Hematopoietic multipotent progenitor cell treated with erythropoietin and hydrocortisone succinate and interleukin-3 and kit ligand, for 15 days (in vitro differentiated cells): ENCODE measurements at regions not wholly inside any gene's neighbourhood (a gene's known extent, or its start where the extent isn't known, plus 50 kb on each side); places are given as distances from the start of the nearest gene placed in this dataset.
"Not testable (repeated sequence)": the region's sequence is repeated elsewhere in the genome, so short reads cannot be mapped to it uniquely, and the experiment has no call there.

Experiments used
- DNase-seq: peaks from one replicate; pipeline ENCODE4 v3.0.0-alpha.2; 2015; ENCODE audit warnings: low spot score

- no peak for DNase-seq
These were observed 608.6 kb upstream of the AADAT start for GRCh38 chr4:170698334-170698733.

GRCh38 chr4:170697845-170698244 lies 608.1 kb upstream of the AADAT start:
- no peak for DNase-seq

GRCh38 chr4:170697045-170697444 lies 607.3 kb upstream of the AADAT start:
- DNase-seq, result no peak

- DNase-seq, result no peak
These were observed 601.4 kb upstream of the AADAT start for GRCh38 chr4:170691168-170691567.

- DNase-seq, result no peak
These were observed 598.0 kb upstream of the AADAT start for GRCh38 chr4:170687751-170688150.

- not testable (repeated sequence) for DNase-seq
These were observed 595.9 kb upstream of the AADAT start for GRCh38 chr4:170685701-170686100.

GRCh38 chr4:170682558-170683294 lies 593.0 kb upstream of the AADAT start:
- no peak for DNase-seq

GRCh38 chr4:170682087-170682486 lies 592.3 kb upstream of the AADAT start:
- not testable (repeated sequence) for DNase-seq

- DNase-seq, result no peak
These were observed 586.0 kb upstream of the AADAT start for GRCh38 chr4:170675568-170676262.

- no peak for DNase-seq
These were observed 584.4 kb upstream of the AADAT start for GRCh38 chr4:170674176-170674575.

- no peak for DNase-seq
These were observed 582.7 kb upstream of the AADAT start for GRCh38 chr4:170672381-170672965.

GRCh38 chr4:170671171-170671570 lies 581.4 kb upstream of the AADAT start:
- DNase-seq, result no peak

- no peak for DNase-seq
These were observed 578.1 kb upstream of the AADAT start for GRCh38 chr4:170667814-170668213.

GRCh38 chr4:170666909-170667308 lies 577.2 kb upstream of the AADAT start:
- DNase-seq, result no peak

GRCh38 chr4:170662250-170662649 lies 572.5 kb upstream of the AADAT start:
- no peak for DNase-seq

GRCh38 chr4:170657761-170658160 lies 568.0 kb upstream of the AADAT start:
- DNase-seq, result no peak

- DNase-seq, result no peak
These were observed 566.8 kb upstream of the AADAT start for GRCh38 chr4:170656506-170656905.

- DNase-seq, result no peak
These were observed 562.8 kb upstream of the AADAT start for GRCh38 chr4:170652571-170652970.

GRCh38 chr4:170651786-170652185 lies 562.0 kb upstream of the AADAT start:
- DNase-seq, result no peak

- no peak for DNase-seq
These were observed 537.7 kb upstream of the AADAT start for GRCh38 chr4:170627418-170627817.

- no peak for DNase-seq
These were observed 534.1 kb upstream of the AADAT start for GRCh38 chr4:170623899-170624298.

- no peak for DNase-seq
These were observed 520.7 kb upstream of the AADAT start for GRCh38 chr4:170610434-170610833.

- no peak for DNase-seq
These were observed 510.1 kb upstream of the AADAT start for GRCh38 chr4:170599894-170600293.
